Kidney capillary endothelial cell (primary cell): ENCODE measurements at regions not wholly inside any gene's neighbourhood (a gene's known extent, or its start where the extent isn't known, plus 50 kb on each side); places are given as distances from the start of the nearest gene placed in this dataset.
"Not testable (repeated sequence)": the region's sequence is repeated elsewhere in the genome, so short reads cannot be mapped to it uniquely, and the experiment has no call there.

Source experiments
- DNase-seq: peaks from one replicate; pipeline ENCODE4 v3.0.0-alpha.2; 2018; ENCODE audit warnings: low spot score

- no peak for DNase-seq
These were observed 144.4 kb upstream of the ATXN7L3B start for GRCh38 chr12:74393272-74393671.

GRCh38 chr12:74394647-74395046, 143.0 kb upstream of the ATXN7L3B start:
- no peak for DNase-seq

- DNase-seq: no peak
These were observed 136.6 kb upstream of the ATXN7L3B start for GRCh38 chr12:74401035-74401434.

GRCh38 chr12:74401966-74402365, 135.7 kb upstream of the ATXN7L3B start:
- no peak for DNase-seq

- DNase-seq: not testable (repeated sequence)
These were observed 134.5 kb upstream of the ATXN7L3B start for GRCh38 chr12:74403221-74403470.

GRCh38 chr12:74408601-74409166, 129.0 kb upstream of the ATXN7L3B start:
- DNase-seq: no peak

GRCh38 chr12:74412606-74413230, 124.9 kb upstream of the ATXN7L3B start:
- DNase-seq: peak; percentile 10

GRCh38 chr12:74415633-74416032, 122.0 kb upstream of the ATXN7L3B start:
- DNase-seq: peak; percentile 5

GRCh38 chr12:74418573-74418972, 119.1 kb upstream of the ATXN7L3B start:
- DNase-seq: no peak

GRCh38 chr12:74424778-74425177, 112.9 kb upstream of the ATXN7L3B start:
- DNase-seq: no peak

- DNase-seq: no peak
These were observed 111.5 kb upstream of the ATXN7L3B start for GRCh38 chr12:74426091-74426490.

GRCh38 chr12:74429535-74429934, 108.1 kb upstream of the ATXN7L3B start:
- DNase-seq: no peak

GRCh38 chr12:74431801-74432200, 105.8 kb upstream of the ATXN7L3B start:
- DNase-seq: no peak

GRCh38 chr12:74440469-74440868, 97.2 kb upstream of the ATXN7L3B start:
- DNase-seq: no peak

GRCh38 chr12:74441872-74442271, 95.8 kb upstream of the ATXN7L3B start:
- DNase-seq: no peak

- no peak for DNase-seq
These were observed 91.2 kb upstream of the ATXN7L3B start for GRCh38 chr12:74446466-74446865.

GRCh38 chr12:74449872-74450271, 87.8 kb upstream of the ATXN7L3B start:
- no peak for DNase-seq

- DNase-seq: no peak
These were observed 83.5 kb upstream of the ATXN7L3B start for GRCh38 chr12:74454109-74454508.

- no peak for DNase-seq
These were observed 82.2 kb upstream of the ATXN7L3B start for GRCh38 chr12:74455429-74455828.

GRCh38 chr12:74456431-74456830, 81.2 kb upstream of the ATXN7L3B start:
- DNase-seq: no peak

- DNase-seq: no peak
These were observed 69.2 kb upstream of the ATXN7L3B start for GRCh38 chr12:74468401-74468800.

GRCh38 chr12:74476234-74476633, 61.4 kb upstream of the ATXN7L3B start:
- DNase-seq: no peak

GRCh38 chr12:74481078-74481477, 56.6 kb upstream of the ATXN7L3B start:
- no peak for DNase-seq

- no peak for DNase-seq
These were observed 55.5 kb upstream of the ATXN7L3B start for GRCh38 chr12:74482115-74482514.

GRCh38 chr12:74483057-74483456, 54.6 kb upstream of the ATXN7L3B start:
- no peak for DNase-seq
